A673 (cell line): ENCODE measurements at regions not wholly inside any gene's neighbourhood (a gene's known extent, or its start where the extent isn't known, plus 50 kb on each side); places are given as distances from the start of the nearest gene placed in this dataset.

Experiments
- CTCF ChIP-seq: fragments of 300-800, 200-600 bp; sonication (generic); conservative IDR thresholded peaks from 2 replicates; pipeline ENCODE4 v1.5.1; 2017; ENCODE audit warnings: low read depth, mild to moderate bottlenecking, antibody characterized with exemption, low read length, moderate library complexity, mixed read lengths
- EZH2 ChIP-seq: fragments of 200-600 bp; sonication (generic); IDR thresholded peaks from 2 replicates; pipeline ENCODE4 v1.6.1; 2017; ENCODE audit warnings: borderline replicate concordance, low read depth, mild to moderate bottlenecking, mixed read lengths, antibody characterized with exemption, low read length; ENCODE audit not compliant: poor library complexity, severe bottlenecking

- TF ChIP-seq CTCF (no peak), EZH2 (no peak)
Measured at GRCh38 chr7:47027695-47028240, 554.1 kb downstream of the TNS3 start.
